ENCODE measurements at regions not wholly inside any gene's neighbourhood (a gene's known extent, or its start where the extent isn't known, plus 50 kb on each side); places are given as distances from the start of the nearest gene placed in this dataset.

GRCh38 chr6:3912361-3913076, 63.3 kb downstream of the FAM50B start:
- no peak overlapping the region for H3K9ac ChIP-seq (ENCODE audit: low read length)
- H2BK15ac ChIP-seq (replicated peaks; ENCODE audit: low read depth) = no peak overlapping the region
- no peak overlapping the region for H3K4ac ChIP-seq (ENCODE audit: low read depth, low read length)
- no peaks in the 10 kb centered on the region for H3K4me1 ChIP-seq (ENCODE audit: control insufficient read depth, low read depth, low read length)
- no peak overlapping the region for H3K27ac ChIP-seq (ENCODE audit: low read depth, low read length)
- H3K79me1 ChIP-seq (ENCODE audit: low read length) = no peaks in the 10 kb centered on the region
- H4K5ac ChIP-seq (ENCODE audit: low read length) = no peak overlapping the region
- H4K8ac ChIP-seq (ENCODE audit: low read depth, low read length) = no peak overlapping the region
- H3K4me3 ChIP-seq (ENCODE audit: low read length) = no peak overlapping the region
- H3K27me3 ChIP-seq (ENCODE audit: insufficient read depth, low read length, poor library complexity) = no peaks in the 10 kb centered on the region
- H3K79me2 ChIP-seq (ENCODE audit: control insufficient read depth, insufficient read depth, low read length) = no peaks in the 10 kb centered on the region
- no peak overlapping the region for H3K23ac ChIP-seq (ENCODE audit: low read length)
- no peaks in the 10 kb centered on the region for H3K36me3 ChIP-seq (ENCODE audit: control insufficient read depth, insufficient read depth, low read length)
- DNase-seq = no peak
- WGBS (ENCODE audit: extremely low coverage, insufficient coverage, low lambda C conversion rate) = no CpG with 5 or more reads among the region's 3 CpGs
- H3K56ac ChIP-seq (ENCODE audit: low read length) = no peak overlapping the region
- H2BK5ac ChIP-seq (ENCODE audit: low read length) = no peak overlapping the region
- H3K4me2 ChIP-seq (ENCODE audit: low read length) = no peak overlapping the region
- H3K18ac ChIP-seq (ENCODE audit: low read length) = no peak overlapping the region
- H2BK120ac ChIP-seq (ENCODE audit: low read depth, low read length) = no peak overlapping the region
- H2AK5ac ChIP-seq (ENCODE audit: low read length) = no peak overlapping the region

GRCh38 chr6:3913077-3913957, 64.1 kb downstream of the FAM50B start:
- Histone ChIP-seq H3K18ac (ENCODE audit: low read length) (no peak overlapping the region), H3K4me1 (ENCODE audit: control insufficient read depth, low read depth, low read length) (no peaks in the 10 kb centered on the region), H3K4me3 (ENCODE audit: low read length) (no peak overlapping the region), H2BK15ac (replicated peaks; ENCODE audit: low read depth) (no peak overlapping the region), H2AK5ac (ENCODE audit: low read length) (no peak overlapping the region), H3K27me3 (ENCODE audit: insufficient read depth, low read length, poor library complexity) (no peaks in the 10 kb centered on the region), H2BK120ac (ENCODE audit: low read depth, low read length) (no peak overlapping the region), H3K56ac (ENCODE audit: low read length) (no peak overlapping the region), H4K5ac (ENCODE audit: low read length) (no peak overlapping the region), H3K27ac (ENCODE audit: low read depth, low read length) (no peak overlapping the region), H3K9ac (ENCODE audit: low read length) (no peak overlapping the region), H2BK5ac (ENCODE audit: low read length) (no peak overlapping the region), H3K79me2 (ENCODE audit: control insufficient read depth, insufficient read depth, low read length) (no peaks in the 10 kb centered on the region), H3K23ac (ENCODE audit: low read length) (no peak overlapping the region), H3K4ac (ENCODE audit: low read depth, low read length) (no peak overlapping the region), H3K79me1 (ENCODE audit: low read length) (no peaks in the 10 kb centered on the region), H3K4me2 (ENCODE audit: low read length) (no peak overlapping the region), H3K36me3 (ENCODE audit: control insufficient read depth, insufficient read depth, low read length) (no peaks in the 10 kb centered on the region), H4K8ac (ENCODE audit: low read depth, low read length) (no peak overlapping the region)
- DNase-seq = peak; percentile 37
- no CpG with 5 or more reads among the region's 6 CpGs for WGBS (ENCODE audit: extremely low coverage, insufficient coverage, low lambda C conversion rate)

GRCh38 chr6:3913958-3914337, 64.8 kb downstream of the FAM50B start:
- Histone ChIP-seq H2BK120ac (ENCODE audit: low read depth, low read length) (no peak overlapping the region), H3K56ac (ENCODE audit: low read length) (no peak overlapping the region), H3K4ac (ENCODE audit: low read depth, low read length) (no peak overlapping the region), H3K79me1 (ENCODE audit: low read length) (no peaks in the 10 kb centered on the region), H3K4me3 (ENCODE audit: low read length) (no peak overlapping the region), H3K27me3 (ENCODE audit: insufficient read depth, low read length, poor library complexity) (no peaks in the 10 kb centered on the region), H3K4me2 (ENCODE audit: low read length) (no peak overlapping the region), H3K18ac (ENCODE audit: low read length) (no peak overlapping the region), H3K79me2 (ENCODE audit: control insufficient read depth, insufficient read depth, low read length) (no peaks in the 10 kb centered on the region), H3K9ac (ENCODE audit: low read length) (no peak overlapping the region), H3K27ac (ENCODE audit: low read depth, low read length) (no peak overlapping the region), H3K36me3 (ENCODE audit: control insufficient read depth, insufficient read depth, low read length) (no peaks in the 10 kb centered on the region), H2AK5ac (ENCODE audit: low read length) (no peak overlapping the region), H4K8ac (ENCODE audit: low read depth, low read length) (no peak overlapping the region), H2BK15ac (replicated peaks; ENCODE audit: low read depth) (no peak overlapping the region), H2BK5ac (ENCODE audit: low read length) (no peak overlapping the region), H3K23ac (ENCODE audit: low read length) (no peak overlapping the region), H4K5ac (ENCODE audit: low read length) (no peak overlapping the region), H3K4me1 (ENCODE audit: control insufficient read depth, low read depth, low read length) (peaks cover under 1% of the 10 kb centered on the region)
- no CpG with 5 or more reads among the region's 4 CpGs for WGBS (ENCODE audit: extremely low coverage, insufficient coverage, low lambda C conversion rate)
- DNase-seq = no peak

- Histone ChIP-seq H2BK5ac (ENCODE audit: low read length) (no peak overlapping the region), H3K36me3 (ENCODE audit: control insufficient read depth, insufficient read depth, low read length) (no peaks in the 10 kb centered on the region), H3K18ac (ENCODE audit: low read length) (no peak overlapping the region), H3K9ac (ENCODE audit: low read length) (no peak overlapping the region), H3K4ac (ENCODE audit: low read depth, low read length) (no peak overlapping the region), H2BK120ac (ENCODE audit: low read depth, low read length) (no peak overlapping the region), H3K4me3 (ENCODE audit: low read length) (no peak overlapping the region), H2AK5ac (ENCODE audit: low read length) (no peak overlapping the region), H3K27me3 (ENCODE audit: insufficient read depth, low read length, poor library complexity) (no peaks in the 10 kb centered on the region), H3K4me1 (ENCODE audit: control insufficient read depth, low read depth, low read length) (peaks cover 4% of the 10 kb centered on the region), H3K79me2 (ENCODE audit: control insufficient read depth, insufficient read depth, low read length) (no peaks in the 10 kb centered on the region), H3K4me2 (ENCODE audit: low read length) (no peak overlapping the region), H4K8ac (ENCODE audit: low read depth, low read length) (no peak overlapping the region), H3K56ac (ENCODE audit: low read length) (no peak overlapping the region), H3K23ac (ENCODE audit: low read length) (no peak overlapping the region), H2BK15ac (replicated peaks; ENCODE audit: low read depth) (no peak overlapping the region), H3K27ac (ENCODE audit: low read depth, low read length) (no peak overlapping the region), H4K5ac (ENCODE audit: low read length) (no peak overlapping the region), H3K79me1 (ENCODE audit: low read length) (no peaks in the 10 kb centered on the region)
- no CpG with 5 or more reads among the region's 9 CpGs for WGBS (ENCODE audit: extremely low coverage, insufficient coverage, low lambda C conversion rate)
- DNase-seq = no peak
Measured at GRCh38 chr6:3915076-3915791, 66.1 kb downstream of the FAM50B start.

- no CpG with 5 or more reads among the region's 2 CpGs for WGBS (ENCODE audit: extremely low coverage, insufficient coverage, low lambda C conversion rate)
- Histone ChIP-seq H2BK15ac (replicated peaks; ENCODE audit: low read depth) (no peak overlapping the region), H3K79me1 (ENCODE audit: low read length) (no peaks in the 10 kb centered on the region), H2BK5ac (ENCODE audit: low read length) (no peak overlapping the region), H2AK5ac (ENCODE audit: low read length) (no peak overlapping the region), H3K56ac (ENCODE audit: low read length) (no peak overlapping the region), H3K23ac (ENCODE audit: low read length) (no peak overlapping the region), H2BK120ac (ENCODE audit: low read depth, low read length) (no peak overlapping the region), H3K4me2 (ENCODE audit: low read length) (no peak overlapping the region), H3K79me2 (ENCODE audit: control insufficient read depth, insufficient read depth, low read length) (no peaks in the 10 kb centered on the region), H3K9ac (ENCODE audit: low read length) (no peak overlapping the region), H3K36me3 (ENCODE audit: control insufficient read depth, insufficient read depth, low read length) (no peaks in the 10 kb centered on the region), H4K8ac (ENCODE audit: low read depth, low read length) (no peak overlapping the region), H3K4me1 (ENCODE audit: control insufficient read depth, low read depth, low read length) (peaks cover 4% of the 10 kb centered on the region), H4K5ac (ENCODE audit: low read length) (no peak overlapping the region), H3K27me3 (ENCODE audit: insufficient read depth, low read length, poor library complexity) (no peaks in the 10 kb centered on the region), H3K27ac (ENCODE audit: low read depth, low read length) (no peak overlapping the region), H3K18ac (ENCODE audit: low read length) (no peak overlapping the region), H3K4me3 (ENCODE audit: low read length) (no peak overlapping the region), H3K4ac (ENCODE audit: low read depth, low read length) (no peak overlapping the region)
- DNase-seq = no peak
Measured at GRCh38 chr6:3916211-3916610, 67.0 kb downstream of the FAM50B start.
